NT2/D1 (cell line): ENCODE measurements at regions not wholly inside any gene's neighbourhood (a gene's known extent, or its start where the extent isn't known, plus 50 kb on each side); places are given as distances from the start of the nearest gene placed in this dataset.

Experiments
- SUZ12 ChIP-seq: IDR thresholded peaks from 2 replicates; pipeline ENCODE4 v1.6.1; 2011; ENCODE audit not compliant: insufficient read length, insufficient read depth; ENCODE audit errors: extremely low read depth
- YY1 ChIP-seq: IDR thresholded peaks from 2 replicates; pipeline ENCODE4 v1.6.1; 2011; ENCODE audit not compliant: insufficient read length, insufficient read depth
- ZNF274 ChIP-seq: IDR thresholded peaks from 2 replicates; pipeline ENCODE4 v1.6.1; 2011; ENCODE audit warnings: mild to moderate bottlenecking, low read depth, low read length

DNA sequence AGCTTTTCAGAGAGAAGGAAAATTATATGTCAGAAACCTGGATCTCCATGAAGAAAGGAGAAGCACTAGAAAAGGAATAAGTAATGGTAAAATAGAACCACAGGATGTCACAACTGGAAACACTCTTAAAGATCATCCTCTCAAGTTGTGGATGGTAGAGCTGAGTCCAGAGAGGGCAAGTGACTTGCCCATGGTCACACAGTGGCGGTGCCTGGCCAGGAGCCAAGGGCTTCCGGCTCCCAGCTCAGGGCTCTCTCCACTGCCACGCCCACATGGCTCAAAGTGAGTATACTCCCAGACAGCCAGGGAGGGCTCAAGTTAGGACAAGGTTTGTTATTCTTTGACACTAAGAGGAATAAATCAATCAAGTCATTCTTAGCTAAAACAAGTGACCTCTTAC, 159.8 kb downstream of the COPRS start:
- TF ChIP-seq YY1 (no peak), SUZ12 (no peak), ZNF274 (no peak)
